A549 (cell line): ENCODE measurements at regions not wholly inside any gene's neighbourhood (a gene's known extent, or its start where the extent isn't known, plus 50 kb on each side); places are given as distances from the start of the nearest gene placed in this dataset.

Source experiments
- ATAC-seq, 2 experiments: fragments of 200-7000 bp in 1 of 2; fragments of >200 bp in 1 of 2; cut with Nextera tagmentation in 1 of 2; cut with Tn5 transposase in 1 of 2; 3 replicates each; pipeline versions ENCODE4 v1.8.0 to v1.9.1; 2018 to 2020; ENCODE audit warnings: mild to moderate bottlenecking in 1 of 2, moderate library complexity in 1 of 2
- CTCF ChIA-PET: fragments of 300-600 bp; sonication (Branson Sonifier 250); formaldehyde crosslinking; extraction: SDS; loops from one replicate; lab custom pipeline; 2021; ENCODE audit warnings: antibody characterized with exemption, inconsistent platforms; lab: Yijun Ruan, JAX
- POLR2A ChIA-PET: fragments of 350-600 bp; formaldehyde crosslinking; extraction: SDS; loops from one replicate; lab custom pipeline; 2021; ENCODE audit warnings: antibody characterized with exemption, inconsistent platforms; lab: Yijun Ruan, JAX
- DNase-seq, 2 experiments: peaks; one replicate each; pipeline versions ENCODE4 v3.0.0 to v3.0.0-alpha.2; 2011 to 2016; ENCODE audit warnings: low read depth in 1 of 2, low spot score in 1 of 2
- FAIRE-seq: peaks from 2 replicates; lab custom pipeline; 2011; peaks lifted over from hg19 to GRCh38; lab: Jason Lieb, UNC
- H3K27ac ChIP-seq, 2 experiments: fragments of >200 bp; sonication (Bioruptor Twin); formaldehyde crosslinking; 3 replicates each; pipeline ENCODE4 v1.5.1; 2016 to 2017
- H3K4me1 ChIP-seq: fragments of >200 bp; sonication (Bioruptor Twin); formaldehyde crosslinking; 3 replicates; pipeline ENCODE4 v1.6.1; 2016
- H3K4me2 ChIP-seq: fragments of >200 bp; sonication (Bioruptor Twin); formaldehyde crosslinking; 3 replicates; pipeline ENCODE4 v1.6.1; 2016
- H3K4me3 ChIP-seq: fragments of >200 bp; sonication (Bioruptor Twin); formaldehyde crosslinking; 3 replicates; pipeline ENCODE4 v1.5.1; 2016
- H3K9me3 ChIP-seq: fragments of >200 bp; sonication (Bioruptor Twin); formaldehyde crosslinking; 3 replicates; pipeline ENCODE4 v1.6.1; 2016
- ATOH8 ChIP-seq: fragments of 250-450 bp; sonication (Bioruptor Pico); IDR thresholded peaks from 2 replicates; pipeline ENCODE4 v1.5.0; 2020; ENCODE audit warnings: low read depth, mild to moderate bottlenecking, moderate library complexity
- CBX2 ChIP-seq: fragments of 200-600 bp; sonication (generic); IDR thresholded peaks from 2 replicates; pipeline ENCODE4 v1.6.1; 2016; ENCODE audit warnings: low read depth, mild to moderate bottlenecking, borderline replicate concordance
- CBX8 ChIP-seq: fragments of 200-600 bp; sonication (generic); IDR thresholded peaks from 2 replicates; pipeline ENCODE4 v1.6.1; 2016
- CHD2 ChIP-seq: fragments of 150-350 bp; IDR thresholded peaks from 2 replicates; pipeline ENCODE4 v1.6.1; 2014; ENCODE audit warnings: low read length; ENCODE audit not compliant: partially characterized antibody
- E2F6 ChIP-seq: IDR thresholded peaks from 2 replicates; pipeline ENCODE4 v1.6.1; 2012; ENCODE audit warnings: low read depth, borderline replicate concordance
- ESRRA ChIP-seq: fragments of 150-350 bp; IDR thresholded peaks from 2 replicates; pipeline ENCODE4 v1.6.1; 2014; ENCODE audit warnings: mild to moderate bottlenecking, low read length, borderline replicate concordance
- FOSL2 ChIP-seq, 2 experiments: fragments of 450-650 bp in 1 of 2; fragments of >200 bp in 1 of 2; sonication (Bioruptor Twin) in 1 of 2; formaldehyde crosslinking; IDR thresholded peaks; 2 replicates each; pipeline versions ENCODE4 v1.5.0 to v1.6.1; 2016 to 2020; ENCODE audit warnings: mild to moderate bottlenecking in 1 of 2, moderate library complexity in 1 of 2
- HOXA7 ChIP-seq: fragments of 250-450 bp; sonication (Bioruptor Pico); IDR thresholded peaks from 2 replicates; pipeline ENCODE4 v1.5.0; 2020; ENCODE audit warnings: mild to moderate bottlenecking, moderate library complexity
- HOXB13 ChIP-seq: fragments of 250-450 bp; sonication (Bioruptor Pico); IDR thresholded peaks from 2 replicates; pipeline ENCODE4 v1.5.0; 2020; ENCODE audit warnings: low read depth, mild to moderate bottlenecking, moderate library complexity
- HOXB5 ChIP-seq: fragments of 250-450 bp; sonication (Bioruptor Pico); IDR thresholded peaks from 2 replicates; pipeline ENCODE4 v1.5.0; 2020; ENCODE audit warnings: mild to moderate bottlenecking, moderate library complexity
- JUN ChIP-seq, 2 experiments: fragments of >200 bp; sonication (Bioruptor Twin); formaldehyde crosslinking; IDR thresholded peaks; 2 replicates in 1 of 2; 3 replicates in 1 of 2; pipeline ENCODE4 v1.6.1; 2016 to 2017
- MAFK ChIP-seq: fragments of 450-650 bp; IDR thresholded peaks from 2 replicates; pipeline ENCODE4 v1.6.1; 2014; ENCODE audit not compliant: partially characterized antibody
- MYC ChIP-seq: IDR thresholded peaks from 2 replicates; pipeline ENCODE4 v1.6.1; 2012; ENCODE audit warnings: mild to moderate bottlenecking, inconsistent platforms, low read length, improper control_type of control experiment, borderline replicate concordance
- REST ChIP-seq: fragments of 200-600 bp; sonication (generic); IDR thresholded peaks from 2 replicates; pipeline ENCODE4 v1.6.1; 2016; ENCODE audit warnings: antibody characterized with exemption, mild to moderate bottlenecking, moderate library complexity
- RFX5 ChIP-seq: fragments of 450-650 bp; IDR thresholded peaks from 2 replicates; pipeline ENCODE4 v1.7.1; 2014; ENCODE audit warnings: antibody characterized with exemption, mild to moderate bottlenecking, moderate library complexity
- SMC3 ChIP-seq: fragments of >200 bp; sonication (Bioruptor Twin); formaldehyde crosslinking; IDR thresholded peaks from 3 replicates; pipeline ENCODE4 v1.6.1; 2018; ENCODE audit warnings: inconsistent platforms
- SREBF2 ChIP-seq: fragments of 450-650 bp; IDR thresholded peaks from 2 replicates; pipeline ENCODE4 v1.6.1; 2014; ENCODE audit warnings: mild to moderate bottlenecking, moderate library complexity
- TFCP2L1 ChIP-seq: fragments of 250-450 bp; sonication (Bioruptor Pico); IDR thresholded peaks from 2 replicates; pipeline ENCODE4 v1.5.0; 2021; ENCODE audit warnings: mild to moderate bottlenecking
- ZFP36 ChIP-seq: fragments of 450-650 bp; IDR thresholded peaks from 2 replicates; pipeline ENCODE4 v1.6.1; 2014; ENCODE audit warnings: borderline replicate concordance; ENCODE audit not compliant: partially characterized antibody
- WGBS: methylation state at CpG from one replicate; pipeline ENCODE4 v1.1.6; 2017; ENCODE audit errors: missing lambda C conversion rate; 5-methylcytosine and 5-hydroxymethylcytosine counted together
- TF ChIP-seq, protein P1 (sequence below): fragments of >200 bp; sonication (Bioruptor Twin); formaldehyde crosslinking; IDR thresholded peaks from 3 replicates; pipeline ENCODE4 v1.5.1; 2016
- TF ChIP-seq, protein P2 (sequence below): fragments of >200 bp; sonication (Bioruptor Twin); formaldehyde crosslinking; IDR thresholded peaks from 3 replicates; pipeline ENCODE4 v1.6.1; 2016

GRCh38 chr12:131369094-131369845 lies 341.6 kb upstream of the SFSWAP start:
- no peak for ATAC-seq
- Histone ChIP-seq H3K27ac (no peak overlapping the region), H3K4me3 (no peak overlapping the region), H3K4me2 (no peak overlapping the region), H3K4me1 (no peaks in the 10 kb centered on the region), H3K9me3 (no peaks in the 10 kb centered on the region)
- CTCF ChIA-PET: interaction anchor here (1.1 kb wide), 1 partner anchor 16 kb away, joined by 3 read pairs; no protein-coding TSS in a partner anchor
- POLR2A ChIA-PET: no interaction called here
- TF ChIP-seq MYC (no peak), HOXA7 (CRISPR knock-in tag) (no peak), FOSL2 (IDR thresholded peaks at IDR 0.05) (no peak), FOSL2 (CRISPR knock-in tag; IDR thresholded peaks at IDR 0.05) (no peak), SREBF2 (no peak), HOXB13 (CRISPR knock-in tag) (no peak), E2F6 (no peak), CBX8 (no peak), RFX5 (no peak)
- TF ChIP-seq, protein P1, sequence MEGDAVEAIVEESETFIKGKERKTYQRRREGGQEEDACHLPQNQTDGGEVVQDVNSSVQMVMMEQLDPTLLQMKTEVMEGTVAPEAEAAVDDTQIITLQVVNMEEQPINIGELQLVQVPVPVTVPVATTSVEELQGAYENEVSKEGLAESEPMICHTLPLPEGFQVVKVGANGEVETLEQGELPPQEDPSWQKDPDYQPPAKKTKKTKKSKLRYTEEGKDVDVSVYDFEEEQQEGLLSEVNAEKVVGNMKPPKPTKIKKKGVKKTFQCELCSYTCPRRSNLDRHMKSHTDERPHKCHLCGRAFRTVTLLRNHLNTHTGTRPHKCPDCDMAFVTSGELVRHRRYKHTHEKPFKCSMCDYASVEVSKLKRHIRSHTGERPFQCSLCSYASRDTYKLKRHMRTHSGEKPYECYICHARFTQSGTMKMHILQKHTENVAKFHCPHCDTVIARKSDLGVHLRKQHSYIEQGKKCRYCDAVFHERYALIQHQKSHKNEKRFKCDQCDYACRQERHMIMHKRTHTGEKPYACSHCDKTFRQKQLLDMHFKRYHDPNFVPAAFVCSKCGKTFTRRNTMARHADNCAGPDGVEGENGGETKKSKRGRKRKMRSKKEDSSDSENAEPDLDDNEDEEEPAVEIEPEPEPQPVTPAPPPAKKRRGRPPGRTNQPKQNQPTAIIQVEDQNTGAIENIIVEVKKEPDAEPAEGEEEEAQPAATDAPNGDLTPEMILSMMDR: no peak
- no peak for DNase-seq
- WGBS: 76% methylated on average over 16 of the region's 18 CpGs
- FAIRE-seq: no peak

DNA sequence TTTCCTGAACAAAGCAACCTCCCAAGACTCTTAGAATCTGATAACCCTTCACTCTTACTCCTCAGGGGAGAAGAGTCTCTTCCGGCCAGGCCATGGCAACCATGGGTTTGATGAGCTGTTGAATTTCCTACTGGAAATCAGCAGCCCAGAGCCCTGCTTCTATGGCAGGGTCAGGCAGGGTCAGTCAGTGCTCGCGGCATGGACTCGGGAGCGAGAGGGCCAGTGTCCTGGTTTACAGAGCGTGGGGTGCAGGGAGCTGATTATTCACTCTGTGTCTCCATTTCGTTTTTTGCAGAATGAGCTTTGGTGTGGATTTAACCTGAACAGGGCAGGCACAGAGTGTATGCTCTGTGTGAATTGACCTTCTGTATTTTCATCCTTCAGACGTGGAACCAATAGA lies 340.6 kb upstream of the SFSWAP start:
- H3K4me2 ChIP-seq: no peak overlapping the region
- ChIA-PET POLR2A (no interaction called here), CTCF (no interaction called here)
- no peaks in the 10 kb centered on the region for H3K4me1 ChIP-seq
- TF ChIP-seq E2F6 (no peak), CBX8 (no peak)
- no peak overlapping the region for H3K27ac ChIP-seq
- no peaks in the 10 kb centered on the region for H3K9me3 ChIP-seq
- FAIRE-seq (no peak), DNase-seq (no peak), ATAC-seq (no peak)
- 78% methylated on average over 8 of the region's 8 CpGs for WGBS
- H3K4me3 ChIP-seq: no peak overlapping the region

GRCh38 chr12:131370791-131371347 lies 340.0 kb upstream of the SFSWAP start:
- ATAC-seq (no peak), FAIRE-seq (no peak), DNase-seq (no peak)
- no peaks in the 10 kb centered on the region for H3K4me1 ChIP-seq
- ChIA-PET POLR2A (no interaction called here), CTCF (no interaction called here)
- H3K9me3 ChIP-seq: no peaks in the 10 kb centered on the region
- WGBS: 70% methylated on average over 11 of the region's 11 CpGs
- no peak overlapping the region for H3K4me2 ChIP-seq
- no peak overlapping the region for H3K4me3 ChIP-seq
- no peak overlapping the region for H3K27ac ChIP-seq
- TF ChIP-seq E2F6 (no peak), REST (no peak), ESRRA (no peak), SMC3 (no peak), HOXB5 (no peak), HOXA7 (CRISPR knock-in tag) (no peak), CBX2 (no peak), ATOH8 (CRISPR knock-in tag) (no peak), CHD2 (no peak), MAFK (no peak), ZFP36 (no peak), TFCP2L1 (no peak), JUN (IDR thresholded peaks at IDR 0.05) (no peak)
- TF ChIP-seq, protein P2, sequence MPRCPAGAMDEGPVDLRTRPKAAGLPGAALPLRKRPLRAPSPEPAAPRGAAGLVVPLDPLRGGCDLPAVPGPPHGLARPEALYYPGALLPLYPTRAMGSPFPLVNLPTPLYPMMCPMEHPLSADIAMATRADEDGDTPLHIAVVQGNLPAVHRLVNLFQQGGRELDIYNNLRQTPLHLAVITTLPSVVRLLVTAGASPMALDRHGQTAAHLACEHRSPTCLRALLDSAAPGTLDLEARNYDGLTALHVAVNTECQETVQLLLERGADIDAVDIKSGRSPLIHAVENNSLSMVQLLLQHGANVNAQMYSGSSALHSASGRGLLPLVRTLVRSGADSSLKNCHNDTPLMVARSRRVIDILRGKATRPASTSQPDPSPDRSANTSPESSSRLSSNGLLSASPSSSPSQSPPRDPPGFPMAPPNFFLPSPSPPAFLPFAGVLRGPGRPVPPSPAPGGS: no peak
